Dermis blood vessel endothelial cell (primary cell): ENCODE measurements at regions not wholly inside any gene's neighbourhood (a gene's known extent, or its start where the extent isn't known, plus 50 kb on each side); places are given as distances from the start of the nearest gene placed in this dataset.
"Not testable (repeated sequence)": the region's sequence is repeated elsewhere in the genome, so short reads cannot be mapped to it uniquely, and the experiment has no call there.

Experiments used
- DNase-seq: peaks from one replicate; pipeline ENCODE4 v3.0.0; 2010

GRCh38 chr3:115204475-115204874, 57.4 kb upstream of the ZBTB20 start:
- DNase-seq = no peak

GRCh38 chr3:115208066-115208750, 61.1 kb upstream of the ZBTB20 start:
- DNase-seq = no peak

GRCh38 chr3:115211810-115212492, 64.9 kb upstream of the ZBTB20 start:
- peak; percentile 28 for DNase-seq

GRCh38 chr3:115212615-115213014, 65.5 kb upstream of the ZBTB20 start:
- DNase-seq = no peak

GRCh38 chr3:115213052-115213451, 66.0 kb upstream of the ZBTB20 start:
- not testable (repeated sequence) for DNase-seq

- DNase-seq = no peak
Measured at GRCh38 chr3:115217292-115217677, 70.2 kb upstream of the ZBTB20 start.

GRCh38 chr3:115217678-115218451, 70.8 kb upstream of the ZBTB20 start:
- peak; percentile 81 for DNase-seq

GRCh38 chr3:115218859-115219258, 71.8 kb upstream of the ZBTB20 start:
- DNase-seq = no peak

GRCh38 chr3:115224687-115225086, 77.6 kb upstream of the ZBTB20 start:
- no peak for DNase-seq

- no peak for DNase-seq
Measured at GRCh38 chr3:115226844-115227445, 79.9 kb upstream of the ZBTB20 start.

- DNase-seq = no peak
Measured at GRCh38 chr3:115227461-115227860, 80.4 kb upstream of the ZBTB20 start.

GRCh38 chr3:115228266-115228665, 81.2 kb upstream of the ZBTB20 start:
- no peak for DNase-seq

GRCh38 chr3:115232167-115232566, 85.1 kb upstream of the ZBTB20 start:
- no peak for DNase-seq

GRCh38 chr3:115233021-115233420, 85.9 kb upstream of the ZBTB20 start:
- DNase-seq = peak; percentile 16

- DNase-seq = no peak
Measured at GRCh38 chr3:115236496-115236895, 89.4 kb upstream of the ZBTB20 start.

- peak; percentile 99 for DNase-seq
Measured at GRCh38 chr3:115239717-115240116, 92.6 kb upstream of the ZBTB20 start.

- DNase-seq = no peak
Measured at GRCh38 chr3:115244350-115244749, 97.3 kb upstream of the ZBTB20 start.

- peak; percentile 88 for DNase-seq
Measured at GRCh38 chr3:115245438-115245837, 98.3 kb upstream of the ZBTB20 start.

GRCh38 chr3:115245899-115246298, 98.8 kb upstream of the ZBTB20 start:
- DNase-seq = no peak

GRCh38 chr3:115246461-115247020, 99.5 kb upstream of the ZBTB20 start:
- DNase-seq = no peak

- no peak for DNase-seq
Measured at GRCh38 chr3:115248274-115248673, 101.2 kb upstream of the ZBTB20 start.

- DNase-seq = peak; percentile 35
Measured at GRCh38 chr3:115251509-115251908, 104.4 kb upstream of the ZBTB20 start.

GRCh38 chr3:115252679-115253078, 105.6 kb upstream of the ZBTB20 start:
- no peak for DNase-seq
